H1 (cell line): ENCODE measurements at regions not wholly inside any gene's neighbourhood (a gene's known extent, or its start where the extent isn't known, plus 50 kb on each side); places are given as distances from the start of the nearest gene placed in this dataset.

Experiments used
- CTCF ChIA-PET: fragments of 300-600 bp; sonication (Branson Sonifier 250); formaldehyde crosslinking; loops from one replicate; lab custom pipeline; 2021; ENCODE audit not compliant: partially characterized antibody; lab: Charles Lee
- POLR2A ChIA-PET: fragments of 300-600 bp; sonication (Branson Sonifier 250); formaldehyde crosslinking; loops from one replicate; lab custom pipeline; 2021; ENCODE audit warnings: inconsistent platforms; ENCODE audit not compliant: partially characterized antibody; lab: Charles Lee
- DNase-seq, 2 experiments: peaks; one replicate each; pipeline versions ENCODE4 v3.0.0 to v3.0.0-alpha.2; 2010 to 2022; ENCODE audit warnings: low spot score in 2 of 2, low read depth in 1 of 2, mixed read lengths in 1 of 2
- FAIRE-seq: peaks from 2 replicates; lab custom pipeline; 2011; peaks lifted over from hg19 to GRCh38; lab: Jason Lieb, UNC
- H2AFZ ChIP-seq: 2 replicates; pipeline ENCODE4 v1.8.1; 2012; ENCODE audit warnings: low read length, inconsistent platforms
- H2AK5ac ChIP-seq: 2 replicates; pipeline ENCODE4 v1.6.1; 2013; ENCODE audit warnings: low read depth, low read length
- H2BK120ac ChIP-seq: replicated peaks from 2 replicates; pipeline ENCODE3; 2013; ENCODE audit warnings: low read depth, low read length, inconsistent platforms
- H2BK12ac ChIP-seq: 2 replicates; pipeline ENCODE4 v1.6.1; 2013; ENCODE audit warnings: low read depth, low read length
- H2BK15ac ChIP-seq: 2 replicates; pipeline ENCODE4 v1.6.1; 2013; ENCODE audit warnings: low read length
- H2BK20ac ChIP-seq: 2 replicates; pipeline ENCODE4 v1.6.1; 2013; ENCODE audit warnings: low read length
- H2BK5ac ChIP-seq: 2 replicates; pipeline ENCODE4 v1.6.1; 2013; ENCODE audit warnings: low read depth, low read length
- H3K14ac ChIP-seq: 2 replicates; pipeline ENCODE4 v1.6.1; 2013; ENCODE audit warnings: inconsistent platforms; ENCODE audit not compliant: insufficient read length
- H3K18ac ChIP-seq: 2 replicates; pipeline ENCODE4 v1.6.1; 2013; ENCODE audit warnings: low read length; ENCODE audit errors: extremely low read depth
- H3K23ac ChIP-seq: 2 replicates; pipeline ENCODE4 v1.6.1; 2013; ENCODE audit warnings: inconsistent platforms; ENCODE audit not compliant: insufficient read length
- H3K23me2 ChIP-seq: 2 replicates; pipeline ENCODE4 v1.6.1; 2013; ENCODE audit warnings: low read depth, low read length
- H3K27ac ChIP-seq: 2 replicates; pipeline ENCODE4 v1.6.1; 2011; ENCODE audit warnings: low read depth, low read length, inconsistent platforms
- H3K27me3 ChIP-seq, 4 experiments: replicated peaks in 1 of 4; 1 replicate in 1 of 4; 2 replicates in 3 of 4; pipeline versions ENCODE4 v1.6.1 to v1.8.1; 2011 to 2013; ENCODE audit warnings: low read length in 3 of 4, mild to moderate bottlenecking in 3 of 4, inconsistent platforms in 2 of 4, mixed read lengths in 2 of 4, moderate library complexity in 1 of 4; ENCODE audit not compliant: control insufficient read depth in 3 of 4, insufficient read depth in 3 of 4; ENCODE audit errors: extremely low read depth in 1 of 4
- H3K36me3 ChIP-seq, 4 experiments: 2 replicates each; pipeline versions ENCODE4 v1.6.1 to v1.8.1; 2011 to 2013; ENCODE audit warnings: mild to moderate bottlenecking in 4 of 4, low read length in 3 of 4, moderate library complexity in 2 of 4, control low read depth in 1 of 4, inconsistent platforms in 1 of 4; ENCODE audit not compliant: insufficient read depth in 4 of 4, control insufficient read depth in 2 of 4
- H3K4ac ChIP-seq: replicated peaks from 2 replicates; pipeline ENCODE3; 2013; ENCODE audit warnings: low read length, low read depth, mixed read lengths, inconsistent platforms; ENCODE audit not compliant: insufficient read length
- H3K4me1 ChIP-seq, 4 experiments: replicated peaks in 1 of 4; 1 replicate in 1 of 4; 2 replicates in 3 of 4; pipeline versions ENCODE4 v1.6.1 to v1.8.1; 2011 to 2013; ENCODE audit warnings: low read length in 3 of 4, inconsistent platforms in 2 of 4, mixed read lengths in 1 of 4; ENCODE audit not compliant: insufficient read depth in 4 of 4, control insufficient read depth in 3 of 4
- H3K4me2 ChIP-seq, 2 experiments: 2 replicates each; pipeline versions ENCODE4 v1.6.1 to v1.8.1; 2011 to 2013; ENCODE audit warnings: low read depth in 2 of 2, low read length in 2 of 2, control low read depth in 1 of 2, inconsistent platforms in 1 of 2, mild to moderate bottlenecking in 1 of 2; ENCODE audit not compliant: insufficient read depth in 1 of 2
- H3K4me3 ChIP-seq, 4 experiments: fragments of 200-600, 300-600 bp in 1 of 4; sonication (generic), shearing (Covaris generic), sonication (Bioruptor Twin) in 1 of 4; 2 replicates each; pipeline versions ENCODE4 v1.5.1 to v1.8.1; 2011 to 2016; ENCODE audit warnings: low read length in 4 of 4, low read depth in 3 of 4, control low read depth in 2 of 4, inconsistent platforms in 2 of 4, mild to moderate bottlenecking in 2 of 4, mixed read lengths in 1 of 4, moderate library complexity in 1 of 4; ENCODE audit not compliant: insufficient read depth in 2 of 4; ENCODE audit errors: extremely low read depth in 1 of 4
- H3K56ac ChIP-seq: replicated peaks from 2 replicates; pipeline ENCODE3; 2013; ENCODE audit warnings: low read depth, mild to moderate bottlenecking, mixed read lengths, low read length, inconsistent platforms; ENCODE audit not compliant: insufficient read length
- H3K79me1 ChIP-seq: 2 replicates; pipeline ENCODE4 v1.6.1; 2013; ENCODE audit warnings: low read depth, low read length, control low read depth
- H3K79me2 ChIP-seq, 2 experiments: 2 replicates each; pipeline versions ENCODE4 v1.6.1 to v1.8.1; 2012 to 2013; ENCODE audit warnings: low read length in 2 of 2, mild to moderate bottlenecking in 2 of 2, inconsistent platforms in 1 of 2; ENCODE audit not compliant: insufficient read depth in 2 of 2, control insufficient read depth in 1 of 2
- H3K9ac ChIP-seq, 4 experiments: replicated peaks in 1 of 4; 1 replicate in 1 of 4; 2 replicates in 3 of 4; pipeline versions ENCODE4 v1.6.1 to v1.8.1; 2011 to 2013; ENCODE audit warnings: low read depth in 3 of 4, low read length in 3 of 4, control low read depth in 2 of 4, mild to moderate bottlenecking in 2 of 4, moderate library complexity in 2 of 4, inconsistent platforms in 1 of 4; ENCODE audit errors: extremely low read depth in 1 of 4
- H3K9me3 ChIP-seq, 2 experiments: 2 replicates each; pipeline versions ENCODE4 v1.6.1 to v1.8.1; 2012 to 2013; ENCODE audit warnings: mild to moderate bottlenecking in 2 of 2, moderate library complexity in 2 of 2, control low read depth in 1 of 2, inconsistent platforms in 1 of 2, low read depth in 1 of 2, low read length in 1 of 2, mixed read lengths in 1 of 2; ENCODE audit not compliant: insufficient read depth in 2 of 2
- H4K20me1 ChIP-seq, 2 experiments: replicated peaks in 1 of 2; 2 replicates each; pipeline versions ENCODE3 to v1.8.1; 2011 to 2013; ENCODE audit warnings: inconsistent platforms in 2 of 2, low read length in 2 of 2, mild to moderate bottlenecking in 1 of 2; ENCODE audit not compliant: insufficient read depth in 2 of 2, control insufficient read depth in 1 of 2
- H4K5ac ChIP-seq: 2 replicates; pipeline ENCODE4 v1.6.1; 2013; ENCODE audit warnings: low read length, low read depth, mixed read lengths, inconsistent platforms; ENCODE audit not compliant: insufficient read length
- H4K8ac ChIP-seq: 2 replicates; pipeline ENCODE4 v1.8.0; 2013; ENCODE audit warnings: mild to moderate bottlenecking, moderate library complexity, low read length, inconsistent platforms; ENCODE audit not compliant: insufficient read depth; ENCODE audit errors: extremely low read depth
- H4K91ac ChIP-seq: replicated peaks from 2 replicates; pipeline ENCODE3; 2013; ENCODE audit warnings: low read length, mixed read lengths, inconsistent platforms; ENCODE audit not compliant: insufficient read length
- GTF2F1 ChIP-seq: IDR thresholded peaks from 2 replicates; pipeline ENCODE4 v1.6.1; 2012; ENCODE audit warnings: low read depth, low read length, improper control_type of control experiment, borderline replicate concordance
- WGBS, 2 experiments: shearing (Covaris generic) in 1 of 2; methylation state at CpG; one replicate each; pipeline versions ENCODE4 v1.1.6 to v1.1.7; 2013 to 2015; ENCODE audit warnings: low lambda C conversion rate in 2 of 2, mixed read lengths in 2 of 2, inconsistent platforms in 1 of 2, low coverage in 1 of 2, missing lambda C conversion rate in 1 of 2; ENCODE audit not compliant: insufficient replicate concordance in 2 of 2, insufficient coverage in 1 of 2, insufficient read length in 1 of 2; ENCODE audit errors: extremely low coverage in 1 of 2, missing lambda C conversion rate in 1 of 2; 5-methylcytosine and 5-hydroxymethylcytosine counted together

DNA sequence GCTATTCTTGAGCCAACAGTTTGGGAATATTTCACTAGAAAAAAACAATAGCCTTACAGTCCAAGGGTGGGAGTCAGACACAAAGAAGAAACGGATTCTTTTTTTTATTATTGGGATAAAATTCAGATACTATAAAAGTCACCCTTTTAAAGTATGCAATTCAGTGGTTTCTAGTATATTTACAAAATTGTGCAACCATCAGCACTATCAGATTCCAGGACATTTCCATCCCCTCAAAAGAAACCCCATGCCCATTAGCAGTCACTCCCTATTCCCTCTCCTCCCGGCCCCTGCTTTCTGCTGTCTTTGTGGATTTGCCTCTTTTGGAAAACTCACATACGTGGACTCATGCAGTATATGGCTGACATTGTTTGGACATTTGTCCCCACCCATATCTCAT lies 134.4 kb downstream of the C16orf95 start:
- DNase-seq: no peak
- Histone ChIP-seq H3K9me3 (peaks cover 0 to 10% of the 10 kb centered on the region in 2 experiments; a peak in 1 of 4 replicates), H3K79me2 (no peaks in the 10 kb centered on the region; a peak in 1 of 4 replicates), H3K4me2 (no peak overlapping the region), H2BK15ac (no peak overlapping the region), H3K4ac (no peak overlapping the region), H2BK5ac (no peak overlapping the region), H4K5ac (no peak overlapping the region), H3K4me1 (peaks cover 0 to 20% (median 12%) of the 10 kb centered on the region in 4 experiments; a peak in 6 of 7 replicates), H3K27ac (no peak overlapping the region), H3K23me2 (peaks cover 10% of the 10 kb centered on the region), H3K18ac (no peak overlapping the region), H3K27me3 (no peaks in the 10 kb centered on the region; a peak in 2 of 7 replicates), H4K20me1 (peaks cover 0 to 5% of the 10 kb centered on the region in 2 experiments), H3K23ac (no peak overlapping the region), H2BK20ac (no peak overlapping the region), H2AFZ (no peak overlapping the region), H2AK5ac (no peak overlapping the region), H3K14ac (no peak overlapping the region), H4K91ac (no peak overlapping the region), H3K36me3 (no peaks in the 10 kb centered on the region; a peak in 1 of 8 replicates), H3K56ac (no peak overlapping the region), H4K8ac (no peak overlapping the region), H3K9ac (no peak overlapping the region), H2BK12ac (no peak overlapping the region), H2BK120ac (no peak overlapping the region), H3K79me1 (no peaks in the 10 kb centered on the region), H3K4me3 (no peak overlapping the region)
- ChIA-PET POLR2A (no interaction called here), CTCF (no interaction called here)
- 82% methylated on average over 3 of the region's 3 CpGs; no CpG with 5 or more reads in 1 of the 2 experiments for WGBS, 2 experiments
- no peak for FAIRE-seq
- no peak for TF ChIP-seq GTF2F1
